Testis (tissue), 2 donors: ENCODE measurements at regions not wholly inside any gene's neighbourhood (a gene's known extent, or its start where the extent isn't known, plus 50 kb on each side); places are given as distances from the start of the nearest gene placed in this dataset.

Experiments used
- DNase-seq: peaks from one replicate; pipeline ENCODE4 v3.0.0-alpha.2; 2019
- H3K27ac ChIP-seq, 2 donors: fragments of 200-600 bp; sonication (generic); one replicate each; pipeline ENCODE4 v1.5.1; 2019
- H3K27me3 ChIP-seq: fragments of 200-600 bp; sonication (generic); one replicate; pipeline ENCODE4 v1.5.1; 2019
- H3K36me3 ChIP-seq: fragments of 200-600 bp; sonication (generic); one replicate; pipeline ENCODE4 v1.5.1; 2017; ENCODE audit warnings: low read depth; ENCODE audit errors: missing control alignments
- H3K4me1 ChIP-seq: fragments of 200-600 bp; sonication (generic); one replicate; pipeline ENCODE4 v1.5.1; 2019
- H3K4me3 ChIP-seq, 2 donors: fragments of 200-600 bp; sonication (generic); one replicate each; pipeline ENCODE4 v1.5.1; 2017 to 2019
- H3K9me3 ChIP-seq: fragments of 200-600 bp; sonication (generic); one replicate; pipeline ENCODE4 v1.5.1; 2017
- POLR2A ChIP-seq: fragments of 450-650 bp; IDR thresholded peaks from one replicate; pipeline ENCODE4 v1.6.1; 2017; ENCODE audit warnings: antibody characterized with exemption, mild to moderate bottlenecking, moderate library complexity
- WGBS, 2 donors: methylation state at CpG; one replicate each; pipeline ENCODE4 v1.1.5; 2018; 5-methylcytosine and 5-hydroxymethylcytosine counted together
- intact Hi-C: fragments of 100-400 bp; cut with DNase I; formaldehyde crosslinking; loops from one replicate; pipeline ENCODE4 v1.15.1; 2023; ENCODE audit warnings: low total_unique reads
- small RNA-seq, 2 donors: library from RNA; depleted of rRNA; stranded (forward); fragments of <200 nt; gene quantifications; one replicate each; pipeline ENCODE3, GENCODE V24; 2016
- TF ChIP-seq, protein P1 (sequence below), 3 experiments: fragments of 450-650 bp in 2 of 3; fragments of 200-600 bp in 1 of 3; sonication (generic) in 1 of 3; IDR thresholded peaks; one replicate each; pipeline ENCODE4 v1.5.1; 2016 to 2019; ENCODE audit warnings: antibody characterized with exemption in 3 of 3, mild to moderate bottlenecking in 2 of 3, moderate library complexity in 1 of 3

DNA sequence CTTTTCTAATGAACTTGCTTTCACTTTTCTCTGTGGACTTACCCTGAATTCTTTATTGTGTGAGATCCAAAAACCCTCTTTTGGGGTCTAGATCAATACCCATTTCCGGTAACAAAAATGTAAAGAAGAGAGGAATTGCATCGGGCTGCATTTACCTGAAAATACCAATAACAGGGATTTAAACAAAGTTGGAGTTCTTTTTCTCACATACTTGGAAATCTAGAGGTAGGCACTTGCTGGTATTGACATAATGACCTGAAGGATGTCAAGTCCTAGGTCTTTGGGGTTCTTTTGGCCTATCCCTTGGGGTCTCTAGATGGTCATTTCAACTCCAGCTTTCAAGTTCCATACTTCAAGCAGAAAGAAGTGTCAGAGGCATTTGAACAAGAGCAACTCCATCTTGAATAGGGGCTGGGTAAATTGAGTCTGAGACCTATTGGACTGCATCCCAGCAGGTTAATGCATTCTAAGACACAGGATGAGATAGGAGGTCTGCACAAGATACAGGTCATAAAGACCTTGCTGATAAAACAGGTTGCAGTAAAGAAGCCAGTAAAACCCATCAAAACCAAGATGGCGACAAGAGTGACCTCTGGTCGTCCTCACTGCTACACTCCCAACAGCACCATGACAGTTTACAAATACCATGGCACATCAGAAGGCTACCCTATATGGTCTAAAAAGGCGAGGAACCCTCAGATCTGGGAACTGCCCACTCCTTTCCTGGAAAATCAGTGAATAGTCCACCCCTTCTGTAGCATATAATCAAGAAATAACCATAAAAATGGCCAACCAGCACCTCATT, 50.8 kb upstream of the ZNF280D start:
- intact Hi-C loops: no loop called here
- no peaks in the 10 kb centered on the region for H3K27me3 ChIP-seq
- 91 to 98% methylated on average over 5 of the region's 5 CpGs for WGBS, 2 donors

GRCh38 chr15:56783156-56783856, 50.0 kb upstream of the ZNF280D start:
- WGBS, 2 donors: 85 to 93% methylated on average over 7 of the region's 7 CpGs
- no peak overlapping the region for H3K4me3 ChIP-seq
- no peak for TF ChIP-seq POLR2A
- TF ChIP-seq, protein P1, sequence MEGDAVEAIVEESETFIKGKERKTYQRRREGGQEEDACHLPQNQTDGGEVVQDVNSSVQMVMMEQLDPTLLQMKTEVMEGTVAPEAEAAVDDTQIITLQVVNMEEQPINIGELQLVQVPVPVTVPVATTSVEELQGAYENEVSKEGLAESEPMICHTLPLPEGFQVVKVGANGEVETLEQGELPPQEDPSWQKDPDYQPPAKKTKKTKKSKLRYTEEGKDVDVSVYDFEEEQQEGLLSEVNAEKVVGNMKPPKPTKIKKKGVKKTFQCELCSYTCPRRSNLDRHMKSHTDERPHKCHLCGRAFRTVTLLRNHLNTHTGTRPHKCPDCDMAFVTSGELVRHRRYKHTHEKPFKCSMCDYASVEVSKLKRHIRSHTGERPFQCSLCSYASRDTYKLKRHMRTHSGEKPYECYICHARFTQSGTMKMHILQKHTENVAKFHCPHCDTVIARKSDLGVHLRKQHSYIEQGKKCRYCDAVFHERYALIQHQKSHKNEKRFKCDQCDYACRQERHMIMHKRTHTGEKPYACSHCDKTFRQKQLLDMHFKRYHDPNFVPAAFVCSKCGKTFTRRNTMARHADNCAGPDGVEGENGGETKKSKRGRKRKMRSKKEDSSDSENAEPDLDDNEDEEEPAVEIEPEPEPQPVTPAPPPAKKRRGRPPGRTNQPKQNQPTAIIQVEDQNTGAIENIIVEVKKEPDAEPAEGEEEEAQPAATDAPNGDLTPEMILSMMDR (IDR thresholded peaks at IDR 0.05): no peak
- H3K27ac ChIP-seq: no peak overlapping the region
- H3K27me3 ChIP-seq: no peaks in the 10 kb centered on the region
- DNase-seq: no peak
- intact Hi-C loops: no loop called here
- H3K4me1 ChIP-seq: no peaks in the 10 kb centered on the region
- H3K9me3 ChIP-seq: no peaks in the 10 kb centered on the region
- H3K36me3 ChIP-seq: no peaks in the 10 kb centered on the region

More for the DNA sequence above, 50.8 kb upstream of the ZNF280D start:
- no peaks in the 10 kb centered on the region for H3K9me3 ChIP-seq
- DNase-seq: no peak
- H3K4me3 ChIP-seq: no peak overlapping the region
- H3K36me3 ChIP-seq: no peaks in the 10 kb centered on the region
- TF ChIP-seq POLR2A: no peak
- TF ChIP-seq, protein P1 (IDR thresholded peaks at IDR 0.05): no peak
- H3K27ac ChIP-seq: no peak overlapping the region
- no peaks in the 10 kb centered on the region for H3K4me1 ChIP-seq

Small RNAs in the stretch of these regions (small RNA-seq; reads per million reads assigned to genes)
- gene AC090517.1: 0 reads per million in 2 donors
- gene AC090517.3: 0 reads per million in 2 donors
